Lower lobe of right lung (tissue), 2 donors: ENCODE measurements at regions not wholly inside any gene's neighbourhood (a gene's known extent, or its start where the extent isn't known, plus 50 kb on each side); places are given as distances from the start of the nearest gene placed in this dataset.

Source experiments
- ATAC-seq, 2 donors: fragments of 200-7000 bp; cut with Tn5 transposase; one replicate each; pipeline ENCODE4 v1.9.1; 2020 to 2022; ENCODE audit warnings: mild to moderate bottlenecking in 2 of 2, moderate library complexity in 2 of 2
- DNase-seq: peaks from one replicate; pipeline ENCODE4 v3.0.0-alpha.2; 2020
- H3K27ac ChIP-seq: fragments of 200-600 bp; one replicate; pipeline ENCODE4 v1.8.0; 2022
- H3K27me3 ChIP-seq: fragments of 200-600 bp; one replicate; pipeline ENCODE4 v1.8.0; 2022; ENCODE audit warnings: low read depth
- H3K36me3 ChIP-seq: fragments of 200-600 bp; one replicate; pipeline ENCODE4 v1.8.0; 2022; ENCODE audit warnings: mild to moderate bottlenecking
- H3K4me1 ChIP-seq: fragments of 200-600 bp; one replicate; pipeline ENCODE4 v1.8.0; 2022
- H3K4me3 ChIP-seq: fragments of 200-600 bp; one replicate; pipeline ENCODE4 v1.8.0; 2022; ENCODE audit warnings: mild to moderate bottlenecking
- H3K9me3 ChIP-seq: fragments of 200-600 bp; one replicate; pipeline ENCODE4 v1.8.0; 2022
- CTCF ChIP-seq: fragments of 200-600 bp; IDR thresholded peaks from one replicate; pipeline ENCODE4 v1.8.0; 2022; ENCODE audit warnings: antibody characterized with exemption, mild to moderate bottlenecking
- intact Hi-C: fragments of 100-400 bp; cut with DNase I; formaldehyde crosslinking; loops from one replicate; pipeline ENCODE4 v1.11.0; 2022
- donor health status: DM: no; HTN: yes; CAD: no; lungs with severe emphysema.

- peaks cover 4% of the 10 kb centered on the region for H3K4me1 ChIP-seq
- no peaks in the 10 kb centered on the region for H3K27me3 ChIP-seq
- H3K9me3 ChIP-seq, result no peaks in the 10 kb centered on the region
- DNase-seq (no peak), ATAC-seq (no peak)
- H3K4me3 ChIP-seq, result no peak overlapping the region
- no peaks in the 10 kb centered on the region for H3K36me3 ChIP-seq
- intact Hi-C loops, result no loop called here
- H3K27ac ChIP-seq, result no peak overlapping the region
- no peak for TF ChIP-seq CTCF
These were observed 140.4 kb upstream of the ADGRL2 start for GRCh38 chr1:81660286-81660685.

- TF ChIP-seq CTCF, result no peak
- H3K4me3 ChIP-seq, result no peak overlapping the region
- H3K9me3 ChIP-seq, result no peaks in the 10 kb centered on the region
- intact Hi-C loops, result no loop called here
- DNase-seq, result no peak
- H3K36me3 ChIP-seq, result no peaks in the 10 kb centered on the region
- H3K27ac ChIP-seq, result no peak overlapping the region
- no peaks in the 10 kb centered on the region for H3K27me3 ChIP-seq
- ATAC-seq, result no peak
- no peaks in the 10 kb centered on the region for H3K4me1 ChIP-seq
These were observed 146.1 kb upstream of the ADGRL2 start for GRCh38 chr1:81654657-81655056.

DNA sequence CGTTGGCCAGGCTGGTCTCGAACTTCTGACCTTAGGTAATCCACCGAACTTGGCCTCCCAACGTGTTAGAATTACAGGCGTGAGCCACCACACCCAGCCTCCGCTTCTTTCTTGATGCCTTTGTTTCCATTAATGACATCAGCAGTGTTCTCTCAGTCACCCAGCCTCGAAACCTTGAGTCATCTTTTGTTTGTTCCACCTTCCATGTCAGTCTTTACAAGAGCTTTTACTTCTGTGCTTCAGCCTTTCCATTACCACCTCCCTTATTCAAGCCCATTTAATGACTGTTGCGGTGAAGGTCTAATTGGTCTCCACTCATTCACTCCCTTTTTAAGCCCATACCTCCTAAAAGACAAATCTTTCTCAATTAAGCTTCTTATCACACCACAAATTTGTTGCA, 146.6 kb upstream of the ADGRL2 start:
- intact Hi-C loops, result no loop called here
- no peaks in the 10 kb centered on the region for H3K4me1 ChIP-seq
- H3K27ac ChIP-seq, result no peak overlapping the region
- no peak for DNase-seq
- TF ChIP-seq CTCF, result no peak
- H3K4me3 ChIP-seq, result no peak overlapping the region
- H3K36me3 ChIP-seq, result no peaks in the 10 kb centered on the region
- H3K9me3 ChIP-seq, result no peaks in the 10 kb centered on the region
- no peak for ATAC-seq
- H3K27me3 ChIP-seq, result no peaks in the 10 kb centered on the region

DNA sequence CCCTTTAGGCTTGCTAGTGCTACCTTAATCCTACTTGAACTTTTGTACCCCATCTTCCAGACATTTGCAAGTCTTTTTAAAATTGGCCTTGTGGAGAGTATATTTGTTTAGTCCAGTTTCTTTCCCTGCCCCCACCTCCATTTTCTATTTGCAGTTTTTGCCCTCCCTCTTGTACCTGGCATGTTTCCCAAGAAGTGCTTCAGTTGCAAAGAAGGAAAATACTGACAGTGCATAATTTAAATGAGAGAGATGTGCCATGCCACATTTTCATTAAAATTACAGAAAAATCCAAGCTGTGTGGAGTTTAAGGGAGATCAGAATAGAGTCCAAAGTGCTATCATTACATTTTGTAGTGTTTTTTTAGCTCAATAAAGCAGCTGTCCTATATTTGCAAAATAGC, 150.0 kb upstream of the ADGRL2 start:
- intact Hi-C loops, result no loop called here
- no peaks in the 10 kb centered on the region for H3K9me3 ChIP-seq
- H3K27me3 ChIP-seq, result no peaks in the 10 kb centered on the region
- no peaks in the 10 kb centered on the region for H3K4me1 ChIP-seq
- H3K27ac ChIP-seq, result no peak overlapping the region
- DNase-seq, result no peak
- no peak for TF ChIP-seq CTCF
- H3K4me3 ChIP-seq, result no peak overlapping the region
- no peaks in the 10 kb centered on the region for H3K36me3 ChIP-seq
- no peak for ATAC-seq

GRCh38 chr1:81635816-81636215, 164.9 kb upstream of the ADGRL2 start:
- intact Hi-C loops, result no loop called here
- Histone ChIP-seq H3K4me1 (no peaks in the 10 kb centered on the region), H3K36me3 (no peaks in the 10 kb centered on the region), H3K27ac (no peak overlapping the region), H3K27me3 (no peaks in the 10 kb centered on the region), H3K9me3 (peaks cover 4% of the 10 kb centered on the region), H3K4me3 (no peak overlapping the region)
- ATAC-seq (no peak), DNase-seq (no peak)
- TF ChIP-seq CTCF, result no peak

DNA sequence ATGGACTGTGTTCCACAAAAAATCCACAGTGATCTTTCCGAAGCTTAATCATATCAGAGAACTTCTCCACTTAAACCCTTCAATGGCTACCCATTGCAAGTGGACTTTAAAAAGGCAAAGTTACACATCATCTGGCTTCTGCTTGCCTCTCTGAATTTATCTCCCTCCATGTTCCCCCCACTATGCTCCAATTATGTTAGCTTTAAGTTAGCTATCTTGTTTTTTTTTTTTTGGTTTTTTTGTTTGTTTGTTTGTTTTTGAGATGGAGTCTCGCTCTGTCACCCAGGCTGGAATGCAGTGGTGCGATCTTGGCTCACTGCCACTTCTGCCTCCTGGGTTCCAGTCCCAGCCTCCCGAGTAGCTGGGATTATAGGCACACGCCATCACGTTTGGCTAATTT, 166.4 kb upstream of the ADGRL2 start:
- no peaks in the 10 kb centered on the region for H3K36me3 ChIP-seq
- no peak overlapping the region for H3K27ac ChIP-seq
- ATAC-seq, result no peak
- no peak for DNase-seq
- no peaks in the 10 kb centered on the region for H3K4me1 ChIP-seq
- peaks cover 4% of the 10 kb centered on the region for H3K9me3 ChIP-seq
- no peak overlapping the region for H3K4me3 ChIP-seq
- intact Hi-C loops, result no loop called here
- H3K27me3 ChIP-seq, result no peaks in the 10 kb centered on the region
- no peak for TF ChIP-seq CTCF
